Stimulated activated CD4-positive, alpha-beta T cell treated with anti-CD3 and anti-CD28 coated beads, TNF-alpha, amount 100 ng/mL, for 1 hour (primary cell): ENCODE measurements at regions not wholly inside any gene's neighbourhood (a gene's known extent, or its start where the extent isn't known, plus 50 kb on each side); places are given as distances from the start of the nearest gene placed in this dataset.

Experiments
- DNase-seq, 3 donors: peaks; one replicate each; pipeline ENCODE4 v3.0.0-alpha.2; 2020; ENCODE audit warnings: low read depth in 3 of 3, low spot score in 1 of 3

- DNase-seq: no peak
Observed at GRCh38 chr3:44016818-44017217, 224.9 kb upstream of the TOPAZ1 start.

GRCh38 chr3:44018926-44019325 is 222.8 kb upstream of the TOPAZ1 start:
- no peak for DNase-seq

GRCh38 chr3:44019736-44020135 is 221.9 kb upstream of the TOPAZ1 start:
- no peak for DNase-seq

GRCh38 chr3:44020143-44020542 is 221.5 kb upstream of the TOPAZ1 start:
- DNase-seq: no peak

GRCh38 chr3:44021651-44022594 is 219.8 kb upstream of the TOPAZ1 start:
- DNase-seq: no peak

GRCh38 chr3:44023961-44024593 is 217.6 kb upstream of the TOPAZ1 start:
- DNase-seq: no peak

GRCh38 chr3:44026220-44026865 is 215.3 kb upstream of the TOPAZ1 start:
- DNase-seq: no peak

- DNase-seq: no peak
Observed at GRCh38 chr3:44029100-44029499, 212.6 kb upstream of the TOPAZ1 start.

GRCh38 chr3:44030285-44030684 is 211.4 kb upstream of the TOPAZ1 start:
- DNase-seq: no peak

GRCh38 chr3:44030687-44031305 is 210.9 kb upstream of the TOPAZ1 start:
- no peak for DNase-seq

- DNase-seq: no peak
Observed at GRCh38 chr3:44031387-44032380, 210.0 kb upstream of the TOPAZ1 start.

GRCh38 chr3:44032487-44032886 is 209.2 kb upstream of the TOPAZ1 start:
- no peak for DNase-seq

- no peak for DNase-seq
Observed at GRCh38 chr3:44033123-44033522, 208.6 kb upstream of the TOPAZ1 start.

GRCh38 chr3:44036850-44037249 is 204.8 kb upstream of the TOPAZ1 start:
- DNase-seq: no peak

GRCh38 chr3:44039006-44039405 is 202.7 kb upstream of the TOPAZ1 start:
- no peak for DNase-seq

- no peak for DNase-seq
Observed at GRCh38 chr3:44041726-44042125, 200.0 kb upstream of the TOPAZ1 start.

- DNase-seq: no peak
Observed at GRCh38 chr3:44042772-44043171, 198.9 kb upstream of the TOPAZ1 start.

GRCh38 chr3:44045476-44046275 is 196.0 kb upstream of the TOPAZ1 start:
- no peak for DNase-seq

GRCh38 chr3:44047796-44048195 is 193.9 kb upstream of the TOPAZ1 start:
- DNase-seq: no peak
